OCI-LY3 (cell line): ENCODE measurements at regions not wholly inside any gene's neighbourhood (a gene's known extent, or its start where the extent isn't known, plus 50 kb on each side); places are given as distances from the start of the nearest gene placed in this dataset.
"Not testable (repeated sequence)": the region's sequence is repeated elsewhere in the genome, so short reads cannot be mapped to it uniquely, and the experiment has no call there.

Source experiments
- H2AFZ ChIP-seq: fragments of 200-600, 300-600 bp; shearing (Covaris generic); 2 replicates; pipeline ENCODE4 v1.6.0; 2014; ENCODE audit warnings: antibody characterized with exemption, low read depth, low read length
- H3K27ac ChIP-seq: fragments of 200-600, 300-600 bp; sonication (generic); 2 replicates; pipeline ENCODE4 v1.5.1; 2014; ENCODE audit warnings: mild to moderate bottlenecking, low read length, moderate library complexity, mixed read lengths
- H3K27me3 ChIP-seq: fragments of 200-600, 300-600 bp; sonication (generic); 2 replicates; pipeline ENCODE4 v1.6.1; 2014; ENCODE audit warnings: low read depth, low read length, mixed read lengths
- H3K36me3 ChIP-seq: fragments of 200-600, 300-600 bp; sonication (generic); replicated peaks from 2 replicates; pipeline ENCODE3; 2014; ENCODE audit warnings: low read depth, low read length, mixed read lengths
- H3K4me1 ChIP-seq: fragments of 300-600, 200-600 bp; sonication (generic); 2 replicates; pipeline ENCODE4 v1.6.1; 2014; ENCODE audit warnings: low read length, mixed read lengths
- H3K4me2 ChIP-seq: fragments of 200-600, 300-600 bp; sonication (generic); 2 replicates; pipeline ENCODE4 v1.6.1; 2014; ENCODE audit warnings: low read length, mixed read lengths
- H3K4me3 ChIP-seq: fragments of 300-600, 200-600 bp; sonication (generic); 2 replicates; pipeline ENCODE4 v1.5.1; 2014; ENCODE audit warnings: antibody characterized with exemption, mild to moderate bottlenecking, low read length, moderate library complexity
- H3K79me2 ChIP-seq: fragments of 300-600, 200-600 bp; shearing (Covaris generic); 2 replicates; pipeline ENCODE4 v1.6.1; 2014; ENCODE audit warnings: mild to moderate bottlenecking, low read length, mixed read lengths
- H3K9ac ChIP-seq: fragments of 300-600, 200-600 bp; shearing (Covaris generic); 2 replicates; pipeline ENCODE4 v1.6.0; 2014; ENCODE audit warnings: mild to moderate bottlenecking, low read length, moderate library complexity
- H3K9me3 ChIP-seq: fragments of 200-600, 300-600 bp; shearing (Covaris generic); 2 replicates; pipeline ENCODE4 v1.6.1; 2014; ENCODE audit warnings: low read length, mixed read lengths; ENCODE audit not compliant: insufficient read depth
- H4K20me1 ChIP-seq: fragments of 200-600, 300-600 bp; sonication (generic); 2 replicates; pipeline ENCODE4 v1.6.1; 2016; ENCODE audit warnings: low read length, mixed read lengths; ENCODE audit not compliant: insufficient read depth
- EZH2phosphoT487 ChIP-seq: fragments of 200-600 bp; shearing (Covaris generic); IDR thresholded peaks from 2 replicates; pipeline ENCODE4 v1.6.1; 2018; ENCODE audit warnings: antibody characterized with exemption, mixed run types, low read depth
- TF ChIP-seq, protein P1 (sequence below): fragments of 200-600, 300-600 bp; sonication (generic); IDR thresholded peaks from 2 replicates; pipeline ENCODE4 v1.5.1; 2014; ENCODE audit warnings: antibody characterized with exemption, low read length, low read depth

DNA sequence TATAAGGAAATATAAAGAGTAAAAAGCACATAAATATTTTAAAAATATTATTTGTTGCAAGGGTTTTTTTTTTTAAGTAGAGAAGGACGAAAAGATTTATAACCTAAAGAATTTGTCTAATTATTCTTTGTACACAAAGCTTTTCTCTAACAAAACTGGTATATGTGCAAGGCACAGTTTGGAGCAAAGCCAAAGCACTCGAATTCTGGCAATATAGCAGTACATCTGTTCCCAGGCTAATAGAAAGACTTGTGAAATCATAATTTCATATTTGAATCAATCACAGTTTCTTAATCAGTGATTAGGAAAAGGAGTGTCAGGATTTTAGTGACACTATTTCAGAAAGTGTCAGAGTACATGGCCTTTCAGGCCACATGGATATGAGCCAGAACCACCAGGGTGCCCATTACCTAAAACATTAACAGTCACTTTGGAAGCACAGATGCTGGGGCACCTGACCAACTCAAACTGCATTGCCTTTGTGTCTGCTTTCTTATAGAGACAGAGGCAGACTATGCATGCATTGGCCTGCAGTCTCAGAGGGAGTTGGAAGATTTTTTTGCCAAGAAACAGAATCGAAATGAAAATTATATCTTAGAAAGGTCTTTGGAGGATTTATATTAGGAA lies 651.8 kb upstream of the SGO1 start:
- H3K27ac ChIP-seq: no peak overlapping the region
- no peaks in the 10 kb centered on the region for H3K79me2 ChIP-seq
- TF ChIP-seq EZH2phosphoT487: no peak
- TF ChIP-seq, protein P1, sequence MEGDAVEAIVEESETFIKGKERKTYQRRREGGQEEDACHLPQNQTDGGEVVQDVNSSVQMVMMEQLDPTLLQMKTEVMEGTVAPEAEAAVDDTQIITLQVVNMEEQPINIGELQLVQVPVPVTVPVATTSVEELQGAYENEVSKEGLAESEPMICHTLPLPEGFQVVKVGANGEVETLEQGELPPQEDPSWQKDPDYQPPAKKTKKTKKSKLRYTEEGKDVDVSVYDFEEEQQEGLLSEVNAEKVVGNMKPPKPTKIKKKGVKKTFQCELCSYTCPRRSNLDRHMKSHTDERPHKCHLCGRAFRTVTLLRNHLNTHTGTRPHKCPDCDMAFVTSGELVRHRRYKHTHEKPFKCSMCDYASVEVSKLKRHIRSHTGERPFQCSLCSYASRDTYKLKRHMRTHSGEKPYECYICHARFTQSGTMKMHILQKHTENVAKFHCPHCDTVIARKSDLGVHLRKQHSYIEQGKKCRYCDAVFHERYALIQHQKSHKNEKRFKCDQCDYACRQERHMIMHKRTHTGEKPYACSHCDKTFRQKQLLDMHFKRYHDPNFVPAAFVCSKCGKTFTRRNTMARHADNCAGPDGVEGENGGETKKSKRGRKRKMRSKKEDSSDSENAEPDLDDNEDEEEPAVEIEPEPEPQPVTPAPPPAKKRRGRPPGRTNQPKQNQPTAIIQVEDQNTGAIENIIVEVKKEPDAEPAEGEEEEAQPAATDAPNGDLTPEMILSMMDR: no peak
- no peak overlapping the region for H2AFZ ChIP-seq
- H3K36me3 ChIP-seq: no peaks in the 10 kb centered on the region
- no peak overlapping the region for H3K4me2 ChIP-seq
- no peak overlapping the region for H3K4me3 ChIP-seq
- no peaks in the 10 kb centered on the region for H3K27me3 ChIP-seq
- H3K4me1 ChIP-seq: no peaks in the 10 kb centered on the region
- H4K20me1 ChIP-seq: no peaks in the 10 kb centered on the region
- H3K9ac ChIP-seq: no peak overlapping the region
- H3K9me3 ChIP-seq: no peaks in the 10 kb centered on the region

DNA sequence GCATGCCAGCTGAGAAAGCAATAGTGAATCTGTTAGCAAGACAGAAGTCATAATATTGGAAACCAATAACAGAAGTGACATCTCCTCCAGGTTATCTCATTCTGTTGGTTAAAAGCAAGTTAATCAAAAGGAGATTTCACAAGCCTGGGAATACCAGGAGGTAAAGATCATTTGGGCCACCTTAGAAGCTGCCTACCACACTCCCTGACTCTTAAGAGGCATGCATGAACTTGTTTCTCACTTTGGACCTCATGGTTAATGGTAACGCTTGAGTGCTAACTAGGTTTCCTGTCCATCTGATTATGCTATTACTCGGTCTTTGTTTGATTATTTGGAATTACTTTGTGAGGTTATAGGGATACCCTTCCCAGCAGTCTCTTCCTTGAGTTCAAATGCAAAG lies 650.8 kb upstream of the SGO1 start:
- Histone ChIP-seq H4K20me1 (no peaks in the 10 kb centered on the region), H3K4me2 (no peak overlapping the region), H3K79me2 (no peaks in the 10 kb centered on the region), H3K27me3 (no peaks in the 10 kb centered on the region), H3K27ac (no peak overlapping the region), H3K4me3 (no peak overlapping the region), H2AFZ (no peak overlapping the region), H3K36me3 (no peaks in the 10 kb centered on the region), H3K9ac (no peak overlapping the region), H3K9me3 (no peaks in the 10 kb centered on the region), H3K4me1 (no peaks in the 10 kb centered on the region)
- no peak for TF ChIP-seq EZH2phosphoT487
- TF ChIP-seq, protein P1: no peak

DNA sequence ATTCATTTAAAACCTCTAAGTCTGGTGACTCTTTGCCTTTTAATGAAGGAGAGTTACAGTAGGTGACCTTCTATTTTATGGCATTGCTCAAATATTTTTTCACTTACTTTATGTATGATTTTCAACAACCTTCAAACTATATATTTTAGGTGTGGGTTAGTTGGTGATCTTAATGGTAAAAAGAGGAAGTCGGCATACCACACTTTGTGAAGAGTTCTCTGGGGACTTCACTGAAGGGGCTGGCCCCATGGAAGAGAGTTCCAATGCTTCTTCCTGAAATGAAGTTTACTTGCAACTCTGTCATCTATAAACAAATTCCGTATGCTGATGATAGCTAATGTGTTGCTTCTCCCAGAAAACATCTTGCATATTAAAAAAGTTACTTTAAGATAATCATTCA lies 647.0 kb upstream of the SGO1 start:
- H3K4me3 ChIP-seq: no peak overlapping the region
- H3K4me2 ChIP-seq: no peak overlapping the region
- H3K79me2 ChIP-seq: no peaks in the 10 kb centered on the region
- no peaks in the 10 kb centered on the region for H3K4me1 ChIP-seq
- H2AFZ ChIP-seq: no peak overlapping the region
- no peaks in the 10 kb centered on the region for H3K36me3 ChIP-seq
- H3K9ac ChIP-seq: no peak overlapping the region
- H3K27me3 ChIP-seq: no peaks in the 10 kb centered on the region
- no peaks in the 10 kb centered on the region for H3K9me3 ChIP-seq
- TF ChIP-seq EZH2phosphoT487: no peak
- TF ChIP-seq, protein P1: no peak
- no peaks in the 10 kb centered on the region for H4K20me1 ChIP-seq
- no peak overlapping the region for H3K27ac ChIP-seq

DNA sequence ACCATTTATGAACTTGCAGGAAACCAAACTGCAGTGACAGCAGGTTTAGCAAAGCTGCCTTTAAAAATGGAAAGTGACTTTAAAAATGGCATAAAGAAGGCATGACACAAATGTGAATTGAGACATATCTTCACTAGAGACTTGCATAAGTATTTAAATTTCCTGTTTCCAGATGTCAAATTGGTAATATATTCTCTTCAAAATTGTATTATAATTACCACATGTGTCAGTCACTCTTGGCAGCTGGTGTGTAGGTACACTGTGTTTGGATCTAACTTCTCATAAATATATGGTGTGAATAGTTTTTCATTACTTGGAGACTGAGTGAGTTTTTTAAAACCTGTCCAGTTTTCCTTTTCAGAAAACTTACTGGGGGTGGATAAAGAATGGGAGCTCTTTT lies 636.2 kb upstream of the SGO1 start:
- no peak overlapping the region for H3K27ac ChIP-seq
- TF ChIP-seq, protein P1: no peak
- no peak for TF ChIP-seq EZH2phosphoT487
- no peaks in the 10 kb centered on the region for H3K27me3 ChIP-seq
- H3K79me2 ChIP-seq: no peaks in the 10 kb centered on the region
- H4K20me1 ChIP-seq: no peaks in the 10 kb centered on the region
- no peaks in the 10 kb centered on the region; the same call in 1 of the 2 replicates for H3K9me3 ChIP-seq
- no peak overlapping the region for H3K4me2 ChIP-seq
- H3K36me3 ChIP-seq: no peaks in the 10 kb centered on the region
- no peaks in the 10 kb centered on the region for H3K4me1 ChIP-seq
- no peak overlapping the region for H3K4me3 ChIP-seq
- no peak overlapping the region for H2AFZ ChIP-seq
- no peak overlapping the region for H3K9ac ChIP-seq

DNA sequence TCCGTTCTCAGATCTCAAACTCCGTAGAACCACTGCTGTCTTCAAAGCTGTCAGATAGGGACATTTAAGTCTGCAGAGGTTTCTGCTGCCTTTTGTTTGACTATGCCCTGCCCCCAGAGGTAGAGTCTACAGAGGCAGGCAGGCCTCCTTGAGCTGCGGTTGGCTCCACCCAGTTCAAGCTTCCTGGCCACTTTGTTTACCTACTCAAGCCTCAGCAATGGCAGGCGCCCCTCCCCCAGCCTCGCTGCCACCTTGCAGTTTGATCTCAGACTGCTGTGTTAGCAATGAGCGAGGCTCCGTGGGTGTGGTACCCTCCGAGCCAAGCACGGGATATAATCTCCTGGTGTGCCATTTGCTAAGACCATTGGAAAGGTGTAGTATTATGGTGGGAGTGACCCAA lies 634.9 kb upstream of the SGO1 start:
- not testable (repeated sequence) for H3K27me3 ChIP-seq, H3K4me3 ChIP-seq

More for the DNA sequence above, 634.9 kb upstream of the SGO1 start:
- H4K20me1 ChIP-seq, H3K36me3 ChIP-seq, H2AFZ ChIP-seq, H3K27ac ChIP-seq, H3K4me1 ChIP-seq, H3K9me3 ChIP-seq, H3K4me2 ChIP-seq, H3K79me2 ChIP-seq, H3K9ac ChIP-seq: not testable (repeated sequence)
